PC-9 (cell line): ENCODE measurements at regions not wholly inside any gene's neighbourhood (a gene's known extent, or its start where the extent isn't known, plus 50 kb on each side); places are given as distances from the start of the nearest gene placed in this dataset.

ENCODE experiments used
- BruUV-seq: library from RNA; stranded (reverse); fragments of 400-500 nt; replicated peaks from 2 replicates; lab custom pipeline; 2021; lab: Mats Ljungman, UMichigan
- CTCF ChIA-PET: fragments of 300-600 bp; sonication (Branson Sonifier 250); formaldehyde crosslinking; loops from one replicate; lab custom pipeline; 2022; ENCODE audit warnings: antibody characterized with exemption; lab: Charles Lee
- POLR2A ChIA-PET: fragments of 300-600 bp; sonication (Branson Sonifier 250); formaldehyde crosslinking; loops from one replicate; lab custom pipeline; 2022; ENCODE audit warnings: antibody characterized with exemption; ENCODE audit not compliant: unreplicated experiment; lab: Charles Lee
- DNase-seq, 2 experiments: peaks; one replicate each; pipeline versions ENCODE4 v3.0.0 to v3.0.0-alpha.2; 2015 to 2022; ENCODE audit warnings: mixed read lengths in 1 of 2
- H2AFZ ChIP-seq: fragments of 200-600 bp; sonication (generic); 2 replicates; pipeline ENCODE4 v1.8.1; 2017; ENCODE audit warnings: antibody characterized with exemption
- H3F3A ChIP-seq: fragments of 200-600 bp; sonication (generic); 2 replicates; pipeline ENCODE4 v1.8.1; 2017; ENCODE audit warnings: antibody characterized with exemption, mild to moderate bottlenecking, low read depth; ENCODE audit not compliant: insufficient read depth
- H3K27ac ChIP-seq: fragments of 200-600 bp; sonication (generic); 2 replicates; pipeline ENCODE4 v1.6.1; 2016; ENCODE audit warnings: mixed run types
- H3K27me3 ChIP-seq: fragments of 200-600 bp; sonication (generic); 2 replicates; pipeline ENCODE4 v1.6.1; 2016; ENCODE audit warnings: low read depth, mixed run types; ENCODE audit not compliant: insufficient read depth
- H3K36me3 ChIP-seq: fragments of 200-600 bp; sonication (generic); 2 replicates; pipeline ENCODE4 v1.6.1; 2016; ENCODE audit warnings: low read depth, mixed run types
- H3K4me1 ChIP-seq: fragments of 200-600 bp; sonication (generic); replicated peaks from 2 replicates; pipeline ENCODE4 v1.6.1; 2016; ENCODE audit warnings: mixed run types; ENCODE audit not compliant: insufficient read depth
- H3K4me2 ChIP-seq: fragments of 200-600 bp; sonication (generic); 2 replicates; pipeline ENCODE4 v1.6.1; 2017; ENCODE audit warnings: mixed run types
- H3K4me3 ChIP-seq: fragments of 200-600 bp; sonication (generic); 2 replicates; pipeline ENCODE4 v1.6.1; 2016; ENCODE audit warnings: mixed run types
- H3K79me2 ChIP-seq: fragments of 200-600 bp; sonication (generic); 2 replicates; pipeline ENCODE4 v1.6.1; 2017; ENCODE audit warnings: low read depth, mixed run types
- H3K9me2 ChIP-seq: fragments of 200-600 bp; sonication (generic); 2 replicates; pipeline ENCODE4 v1.8.1; 2017; ENCODE audit warnings: mild to moderate bottlenecking; ENCODE audit not compliant: insufficient read depth
- H3K9me3 ChIP-seq: fragments of 200-600 bp; sonication (generic); 2 replicates; pipeline ENCODE4 v1.8.1; 2016; ENCODE audit warnings: low read depth; ENCODE audit not compliant: insufficient read depth
- H4K20me1 ChIP-seq: fragments of 200-600 bp; sonication (generic); 2 replicates; pipeline ENCODE4 v1.8.1; 2017; ENCODE audit not compliant: insufficient read depth
- EZH2 ChIP-seq: fragments of 200-600 bp; sonication (generic); IDR thresholded peaks from 2 replicates; pipeline ENCODE4 v1.8.0; 2017; ENCODE audit warnings: antibody characterized with exemption, low read depth
- intact Hi-C: fragments of 100-400 bp; cut with micrococcal nuclease; formaldehyde crosslinking; loops from one replicate; pipeline ENCODE4 v1.10.0; 2022; ENCODE audit not compliant: unreplicated experiment
- TF ChIP-seq, protein P1 (sequence below): fragments of 200-600 bp; sonication (generic); conservative IDR thresholded peaks from 2 replicates; pipeline ENCODE4 v1.6.1; 2017; ENCODE audit warnings: mixed run types, antibody characterized with exemption, mild to moderate bottlenecking, moderate library complexity

DNA sequence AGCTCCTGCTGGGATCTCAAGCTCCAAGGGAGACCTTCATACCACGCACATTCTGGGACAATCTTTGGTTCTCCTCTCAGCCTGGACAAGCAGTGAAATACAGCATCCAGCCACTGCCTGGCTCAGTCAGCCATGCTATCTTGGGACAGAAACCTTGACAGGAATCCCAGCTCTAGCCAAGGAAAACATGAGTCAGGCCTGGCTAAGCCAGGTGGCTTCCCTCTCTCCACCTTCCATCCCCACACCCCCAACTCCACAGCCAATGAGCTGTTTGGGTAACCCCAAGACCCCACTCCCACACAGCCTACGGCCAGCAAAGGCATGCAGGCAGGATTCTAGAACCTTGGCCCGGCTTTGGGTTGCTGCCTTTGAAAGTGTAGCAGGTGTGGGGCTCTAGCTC lies 64.9 kb downstream of the MCFD2 start:
- CTCF ChIA-PET, result interaction anchor here (0.7 to 1.1 kb wide), 2 partner anchors 23 to 74 kb away, joined by 3 to 12 read pairs; no protein-coding TSS in a partner anchor
- POLR2A ChIA-PET, result interaction anchor here (0.6 to 0.7 kb wide), 5 partner anchors 32 to 1119 kb away, joined by 4 to 9 read pairs (median 4); no protein-coding TSS in a partner anchor
- peak overlapping the region; percentile 15 for H3K4me2 ChIP-seq

DNA sequence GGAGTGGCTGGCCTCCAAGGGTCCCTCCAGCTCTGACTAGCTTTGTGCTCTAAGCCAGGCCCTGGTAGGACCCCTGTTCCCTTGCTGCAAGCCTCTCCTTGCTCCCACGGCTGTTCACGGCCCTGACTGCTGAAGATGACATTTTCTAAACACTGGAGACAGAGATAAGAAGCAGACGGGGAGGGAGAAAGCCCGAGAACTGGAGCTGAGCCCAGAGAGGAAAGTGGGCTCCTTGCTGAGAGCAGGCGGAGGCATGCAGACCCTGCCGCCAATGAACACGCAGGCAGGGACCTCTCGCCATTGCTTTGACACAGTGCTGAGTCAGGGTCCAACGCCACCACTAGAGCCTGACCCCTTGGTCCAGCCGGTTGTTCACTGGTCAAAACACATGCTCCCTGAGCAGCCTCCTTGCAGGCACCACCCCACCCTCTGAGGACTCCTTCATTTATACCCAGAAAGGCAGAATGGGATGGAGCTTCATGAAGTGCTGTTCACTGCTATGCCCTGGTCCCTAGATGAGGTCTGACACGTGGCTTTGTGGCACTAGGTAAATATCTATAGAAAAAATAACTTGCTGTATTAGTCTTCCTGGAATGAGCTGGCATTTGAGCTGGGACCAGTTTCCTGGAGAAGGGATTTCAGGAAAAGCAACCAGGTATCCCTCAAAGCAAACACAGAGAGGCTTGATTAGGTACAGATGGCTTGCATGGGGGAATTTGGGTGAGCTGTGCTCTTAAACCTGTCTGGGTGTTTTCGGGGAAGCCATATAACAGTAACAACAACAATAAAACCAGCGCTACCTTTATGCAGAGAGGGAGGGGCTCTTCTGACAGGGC lies 65.7 kb downstream of the MCFD2 start:
- Histone ChIP-seq H3K4me3 (no peak overlapping the region), H2AFZ (no peak overlapping the region), H3K27ac (peak overlapping the region; percentile 45), H3K27me3 (no peaks in the 10 kb centered on the region), H3K79me2 (no peaks in the 10 kb centered on the region), H4K20me1 (no peaks in the 10 kb centered on the region), H3F3A (peaks cover 23% of the 10 kb centered on the region), H3K36me3 (no peaks in the 10 kb centered on the region), H3K9me3 (peaks cover 4% of the 10 kb centered on the region; the same call in 1 of the 2 replicates), H3K4me2 (peak overlapping the region; percentile 15), H3K9me2 (no peaks in the 10 kb centered on the region), H3K4me1 (peaks cover 69% of the 10 kb centered on the region)
- POLR2A ChIA-PET, result interaction anchor here (0.6 kb wide), 5 partner anchors 31 to 1118 kb away, joined by 3 to 9 read pairs (median 6); partner anchors contain the start of gene MSH6
- intact Hi-C loops, result no loop called here
- TF ChIP-seq EZH2, result no peak
- TF ChIP-seq, protein P1, sequence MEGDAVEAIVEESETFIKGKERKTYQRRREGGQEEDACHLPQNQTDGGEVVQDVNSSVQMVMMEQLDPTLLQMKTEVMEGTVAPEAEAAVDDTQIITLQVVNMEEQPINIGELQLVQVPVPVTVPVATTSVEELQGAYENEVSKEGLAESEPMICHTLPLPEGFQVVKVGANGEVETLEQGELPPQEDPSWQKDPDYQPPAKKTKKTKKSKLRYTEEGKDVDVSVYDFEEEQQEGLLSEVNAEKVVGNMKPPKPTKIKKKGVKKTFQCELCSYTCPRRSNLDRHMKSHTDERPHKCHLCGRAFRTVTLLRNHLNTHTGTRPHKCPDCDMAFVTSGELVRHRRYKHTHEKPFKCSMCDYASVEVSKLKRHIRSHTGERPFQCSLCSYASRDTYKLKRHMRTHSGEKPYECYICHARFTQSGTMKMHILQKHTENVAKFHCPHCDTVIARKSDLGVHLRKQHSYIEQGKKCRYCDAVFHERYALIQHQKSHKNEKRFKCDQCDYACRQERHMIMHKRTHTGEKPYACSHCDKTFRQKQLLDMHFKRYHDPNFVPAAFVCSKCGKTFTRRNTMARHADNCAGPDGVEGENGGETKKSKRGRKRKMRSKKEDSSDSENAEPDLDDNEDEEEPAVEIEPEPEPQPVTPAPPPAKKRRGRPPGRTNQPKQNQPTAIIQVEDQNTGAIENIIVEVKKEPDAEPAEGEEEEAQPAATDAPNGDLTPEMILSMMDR, result no peak
- no TSS peak for BruUV-seq
- CTCF ChIA-PET, result interaction anchor here (0.5 to 1.1 kb wide), 4 partner anchors 24 to 179 kb away, joined by 3 to 12 read pairs (median 7); no protein-coding TSS in a partner anchor
- DNase-seq, result peak; percentile 48 to 92

More for the DNA sequence above, 64.9 kb downstream of the MCFD2 start:
- peaks cover 4% of the 10 kb centered on the region; the same call in 1 of the 2 replicates for H3K9me3 ChIP-seq
- TF ChIP-seq, protein P1, result no peak
- no peak for TF ChIP-seq EZH2
- H3K27ac ChIP-seq, result peak overlapping the region; percentile 45
- no peaks in the 10 kb centered on the region for H3K9me2 ChIP-seq
- no peaks in the 10 kb centered on the region for H3K79me2 ChIP-seq
- H2AFZ ChIP-seq, result no peak overlapping the region
- no TSS peak for BruUV-seq
- DNase-seq, result peak; percentile 67 to 75
- H3K27me3 ChIP-seq, result no peaks in the 10 kb centered on the region
- intact Hi-C loops, result no loop called here
- no peaks in the 10 kb centered on the region for H3K36me3 ChIP-seq
- no peak overlapping the region for H3K4me3 ChIP-seq
- peaks cover 31% of the 10 kb centered on the region for H3F3A ChIP-seq
- H3K4me1 ChIP-seq, result peaks cover 77% of the 10 kb centered on the region
- no peaks in the 10 kb centered on the region for H4K20me1 ChIP-seq

DNA sequence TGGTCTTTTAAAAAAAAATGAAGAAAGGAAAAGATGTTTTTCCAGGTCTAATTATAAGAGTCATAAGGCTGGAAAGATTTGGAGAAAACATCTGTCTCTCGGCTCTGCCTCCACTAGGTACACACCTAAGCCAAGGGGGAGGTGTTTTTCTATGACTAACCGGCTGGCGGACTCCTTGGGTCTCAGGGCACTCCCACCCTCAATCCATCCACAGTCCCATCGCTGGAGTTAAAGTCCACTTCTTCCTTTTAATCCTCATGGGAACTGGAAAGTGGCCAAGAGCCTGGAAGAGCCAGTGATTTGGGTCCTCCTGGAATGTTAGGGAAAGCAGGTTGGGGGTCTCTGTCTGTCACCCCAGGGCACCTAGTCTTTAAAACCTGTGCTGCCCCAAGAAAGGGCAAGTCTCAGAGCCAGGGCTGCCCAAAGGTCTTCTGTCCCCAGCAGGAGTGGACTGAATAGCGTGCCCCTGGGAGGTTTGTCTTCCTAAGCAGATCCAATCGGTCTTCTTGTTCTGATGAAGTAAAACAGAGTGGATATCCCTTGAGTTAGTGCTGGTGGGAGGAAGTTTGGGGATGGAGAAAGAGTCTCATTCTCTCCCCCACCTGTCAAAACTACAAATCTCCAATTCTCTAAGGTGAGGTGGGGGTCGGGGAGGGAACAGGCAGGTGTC lies 66.4 kb downstream of the MCFD2 start:
- CTCF ChIA-PET, result interaction anchor here (0.5 to 1.1 kb wide), 2 partner anchors 25 to 101 kb away, joined by 3 read pairs; no protein-coding TSS in a partner anchor
- DNase-seq, result no peak
- Histone ChIP-seq H3K27me3 (no peaks in the 10 kb centered on the region), H3F3A (peaks cover 15% of the 10 kb centered on the region; the same call in 1 of the 2 replicates), H3K27ac (no peak overlapping the region), H3K4me2 (no peak overlapping the region), H3K36me3 (no peaks in the 10 kb centered on the region), H3K9me3 (peaks cover 4% of the 10 kb centered on the region; the same call in 1 of the 2 replicates), H3K4me1 (peaks cover 61% of the 10 kb centered on the region), H3K4me3 (no peak overlapping the region), H3K9me2 (no peaks in the 10 kb centered on the region), H2AFZ (no peak overlapping the region), H3K79me2 (no peaks in the 10 kb centered on the region), H4K20me1 (no peaks in the 10 kb centered on the region)
- intact Hi-C loops, result no loop called here
- no TSS peak for BruUV-seq
- TF ChIP-seq, protein P1, result no peak
- TF ChIP-seq EZH2, result no peak
- POLR2A ChIA-PET, result interaction anchor here (0.6 to 0.7 kb wide), 2 partner anchors 116 to 927 kb away, joined by 3 read pairs; no protein-coding TSS in a partner anchor
